ENCODE measurements at regions not wholly inside any gene's neighbourhood (a gene's known extent, or its start where the extent isn't known, plus 50 kb on each side); places are given as distances from the start of the nearest gene placed in this dataset.

- Histone ChIP-seq H3K36me3 (ENCODE audit: low read depth) (no peaks in the 10 kb centered on the region), H4K20me1 (ENCODE audit: insufficient read depth) (no peaks in the 10 kb centered on the region), H2AFZ (no peak overlapping the region), H3F3A (ENCODE audit: insufficient read depth, low read depth) (no peaks in the 10 kb centered on the region), H3K9me2 (ENCODE audit: insufficient read depth) (no peaks in the 10 kb centered on the region), H3K27me3 (ENCODE audit: insufficient read depth, low read depth) (no peaks in the 10 kb centered on the region), H3K79me2 (ENCODE audit: low read depth) (no peaks in the 10 kb centered on the region), H3K27ac (no peak overlapping the region), H3K4me1 (replicated peaks; ENCODE audit: insufficient read depth) (no peaks in the 10 kb centered on the region), H3K9me3 (ENCODE audit: insufficient read depth, low read depth) (no peaks in the 10 kb centered on the region), H3K4me2 (no peak overlapping the region), H3K4me3 (no peak overlapping the region)
- POLR2A ChIA-PET (ENCODE audit: unreplicated experiment) = no interaction called here
- no peak for DNase-seq
- intact Hi-C loops (cut with micrococcal nuclease; ENCODE audit: unreplicated experiment) = no loop called here
- BruUV-seq (replicated peaks) = no TSS peak
- no peak for TF ChIP-seq CTCF (conservative IDR thresholded peaks at IDR 0.05)
- no peak for TF ChIP-seq EZH2 (IDR thresholded peaks at IDR 0.05; ENCODE audit: low read depth)
- CTCF ChIA-PET = no interaction called here
Measured at GRCh38 chr13:22375151-22375550, 704.3 kb downstream of the FGF9 start.

DNA sequence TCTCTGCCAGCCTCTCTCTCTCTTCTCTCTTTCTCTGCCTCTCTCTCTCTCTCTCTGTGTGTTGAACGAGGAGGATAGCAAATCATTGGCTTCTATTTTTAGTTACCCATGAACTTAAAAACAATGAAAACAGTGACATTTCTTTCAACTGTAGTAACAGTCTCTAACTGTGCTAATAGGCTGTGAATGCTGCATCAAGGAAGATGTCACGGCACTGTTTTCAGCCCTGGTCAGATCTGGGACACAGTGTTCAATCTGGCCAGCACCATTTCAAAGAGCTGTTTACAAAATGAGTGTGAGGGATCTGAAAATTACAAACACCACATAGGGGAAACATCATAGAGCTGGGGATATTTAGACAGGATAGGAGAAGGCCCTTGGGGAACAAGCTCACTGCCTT is 717.0 kb downstream of the FGF9 start:
- no peak overlapping the region for H3K4me3 ChIP-seq
- CTCF ChIA-PET = no interaction called here
- no peak overlapping the region for H3K27ac ChIP-seq
- intact Hi-C loops (cut with micrococcal nuclease; ENCODE audit: unreplicated experiment) = no loop called here
- BruUV-seq (replicated peaks) = no TSS peak
- H3K9me3 ChIP-seq (ENCODE audit: insufficient read depth, low read depth) = no peaks in the 10 kb centered on the region
- no peak overlapping the region for H3K4me2 ChIP-seq
- no peaks in the 10 kb centered on the region for H3F3A ChIP-seq (ENCODE audit: insufficient read depth, low read depth)
- H3K4me1 ChIP-seq (replicated peaks; ENCODE audit: insufficient read depth) = no peaks in the 10 kb centered on the region
- POLR2A ChIA-PET (ENCODE audit: unreplicated experiment) = no interaction called here
- DNase-seq = no peak
- no peaks in the 10 kb centered on the region for H3K27me3 ChIP-seq (ENCODE audit: insufficient read depth, low read depth)
- TF ChIP-seq CTCF (conservative IDR thresholded peaks at IDR 0.05) = no peak
- TF ChIP-seq EZH2 (IDR thresholded peaks at IDR 0.05; ENCODE audit: low read depth) = no peak
- no peaks in the 10 kb centered on the region for H3K9me2 ChIP-seq (ENCODE audit: insufficient read depth)
- H3K36me3 ChIP-seq (ENCODE audit: low read depth) = no peaks in the 10 kb centered on the region
- H4K20me1 ChIP-seq (ENCODE audit: insufficient read depth) = no peaks in the 10 kb centered on the region
- no peak overlapping the region for H2AFZ ChIP-seq
- H3K79me2 ChIP-seq (ENCODE audit: low read depth) = no peaks in the 10 kb centered on the region

DNA sequence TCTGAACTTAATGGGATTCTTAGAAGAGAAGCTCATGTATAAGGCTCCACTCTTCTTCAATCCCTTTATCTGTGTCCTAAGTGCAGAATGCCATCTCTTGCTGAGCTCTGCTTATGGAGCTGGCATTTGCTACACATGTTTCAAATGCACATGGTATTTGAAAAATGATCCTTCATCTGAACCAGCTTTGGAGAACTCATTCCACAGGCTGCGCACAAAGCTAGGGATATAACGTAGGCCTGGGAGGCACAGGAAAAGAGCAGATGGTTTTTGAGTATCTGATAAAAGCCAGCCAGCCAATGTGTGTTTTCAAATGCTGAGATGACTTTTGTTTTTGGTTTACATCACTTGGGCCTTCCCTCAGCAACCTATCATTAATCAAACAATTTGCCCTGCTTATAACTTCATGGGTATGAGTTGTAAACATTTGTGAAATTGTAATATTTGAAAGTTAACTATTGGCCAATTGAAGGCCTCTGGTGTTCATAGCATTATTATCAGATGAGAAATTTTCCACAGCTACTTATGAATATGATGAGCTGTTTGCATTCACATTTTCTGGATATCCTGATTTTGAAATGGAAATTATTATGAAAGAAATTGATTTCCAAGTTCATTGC is 729.0 kb downstream of the FGF9 start:
- H2AFZ ChIP-seq = no peak overlapping the region
- no TSS peak for BruUV-seq (replicated peaks)
- intact Hi-C loops (cut with micrococcal nuclease; ENCODE audit: unreplicated experiment) = no loop called here
- H3K27ac ChIP-seq = no peak overlapping the region
- no peaks in the 10 kb centered on the region for H3K79me2 ChIP-seq (ENCODE audit: low read depth)
- H3F3A ChIP-seq (ENCODE audit: insufficient read depth, low read depth) = no peaks in the 10 kb centered on the region
- H4K20me1 ChIP-seq (ENCODE audit: insufficient read depth) = no peaks in the 10 kb centered on the region; the same call in 1 of the 2 replicates
- no peaks in the 10 kb centered on the region for H3K4me1 ChIP-seq (replicated peaks; ENCODE audit: insufficient read depth)
- POLR2A ChIA-PET (ENCODE audit: unreplicated experiment) = no interaction called here
- H3K4me2 ChIP-seq = no peak overlapping the region
- H3K36me3 ChIP-seq (ENCODE audit: low read depth) = no peaks in the 10 kb centered on the region
- no peak for DNase-seq
- H3K4me3 ChIP-seq = no peak overlapping the region
- H3K27me3 ChIP-seq (ENCODE audit: insufficient read depth, low read depth) = peaks cover 27% of the 10 kb centered on the region
- CTCF ChIA-PET = no interaction called here
- TF ChIP-seq CTCF (conservative IDR thresholded peaks at IDR 0.05) (no peak), EZH2 (IDR thresholded peaks at IDR 0.05; ENCODE audit: low read depth) (no peak)
- H3K9me3 ChIP-seq (ENCODE audit: insufficient read depth, low read depth) = no peaks in the 10 kb centered on the region
- no peaks in the 10 kb centered on the region for H3K9me2 ChIP-seq (ENCODE audit: insufficient read depth)
